H9 (cell line): ENCODE measurements at regions not wholly inside any gene's neighbourhood (a gene's known extent, or its start where the extent isn't known, plus 50 kb on each side); places are given as distances from the start of the nearest gene placed in this dataset.

Source experiments
- DNase-seq: peaks from one replicate; pipeline ENCODE4 v3.0.0-alpha.2; 2017
- H2AFZ ChIP-seq: one replicate; pipeline ENCODE4 v1.6.1; 2013; ENCODE audit warnings: mild to moderate bottlenecking, low read length, control low read depth, moderate library complexity
- H2AK5ac ChIP-seq: 2 replicates; pipeline ENCODE4 v1.6.1; 2013; ENCODE audit warnings: low read length, control low read depth, mixed read lengths; ENCODE audit not compliant: insufficient read length
- H2BK120ac ChIP-seq: one replicate; pipeline ENCODE4 v1.6.1; 2013; ENCODE audit warnings: low read depth, mild to moderate bottlenecking, low read length, control low read depth, inconsistent platforms; ENCODE audit not compliant: poor library complexity, severe bottlenecking
- H2BK12ac ChIP-seq: 2 replicates; pipeline ENCODE4 v1.6.1; 2013; ENCODE audit warnings: low read length, control low read depth, mixed read lengths, low read depth; ENCODE audit not compliant: insufficient read length
- H2BK15ac ChIP-seq: 2 replicates; pipeline ENCODE4 v1.6.1; 2013; ENCODE audit warnings: low read depth, low read length, control low read depth
- H2BK20ac ChIP-seq: one replicate; pipeline ENCODE4 v1.6.1; 2013; ENCODE audit warnings: low read depth, mild to moderate bottlenecking, low read length, control low read depth, inconsistent platforms; ENCODE audit not compliant: poor library complexity, severe bottlenecking
- H2BK5ac ChIP-seq: 2 replicates; pipeline ENCODE4 v1.6.1; 2013; ENCODE audit warnings: low read length, control low read depth, mixed read lengths; ENCODE audit not compliant: insufficient read length
- H3K14ac ChIP-seq: 2 replicates; pipeline ENCODE4 v1.6.1; 2013; ENCODE audit warnings: low read length, control low read depth; ENCODE audit not compliant: insufficient read depth
- H3K18ac ChIP-seq: 2 replicates; pipeline ENCODE4 v1.6.1; 2013; ENCODE audit warnings: low read depth, mild to moderate bottlenecking, mixed read lengths, low read length, control low read depth; ENCODE audit not compliant: insufficient read length
- H3K23ac ChIP-seq: 2 replicates; pipeline ENCODE4 v1.6.1; 2013; ENCODE audit warnings: low read length, control low read depth, mixed read lengths, low read depth; ENCODE audit not compliant: insufficient read length
- H3K23me2 ChIP-seq: 2 replicates; pipeline ENCODE4 v1.6.1; 2013; ENCODE audit warnings: low read depth, mild to moderate bottlenecking, mixed read lengths, low read length, control low read depth; ENCODE audit not compliant: insufficient read length, poor library complexity, severe bottlenecking
- H3K27ac ChIP-seq: 2 replicates; pipeline ENCODE4 v1.5.1; 2013; ENCODE audit warnings: low read length, control low read depth, mixed read lengths, low read depth; ENCODE audit not compliant: insufficient read length
- H3K27me3 ChIP-seq: 2 replicates; pipeline ENCODE4 v1.6.1; 2013; ENCODE audit warnings: low read length, control low read depth, inconsistent platforms; ENCODE audit not compliant: insufficient read depth
- H3K4ac ChIP-seq: 2 replicates; pipeline ENCODE4 v1.6.1; 2013; ENCODE audit warnings: low read depth, mild to moderate bottlenecking, control low read depth, inconsistent platforms, low read length, moderate library complexity
- H3K4me1 ChIP-seq: 2 replicates; pipeline ENCODE4 v1.6.1; 2013; ENCODE audit warnings: low read length, control low read depth, inconsistent platforms; ENCODE audit not compliant: insufficient read depth
- H3K4me2 ChIP-seq: 2 replicates; pipeline ENCODE4 v1.6.1; 2013; ENCODE audit warnings: low read length, control low read depth, mixed read lengths; ENCODE audit not compliant: insufficient read length, insufficient read depth
- H3K56ac ChIP-seq: 2 replicates; pipeline ENCODE4 v1.6.1; 2013; ENCODE audit warnings: low read depth, mild to moderate bottlenecking, mixed read lengths, low read length, control low read depth; ENCODE audit not compliant: insufficient read length
- H3K79me1 ChIP-seq: 2 replicates; pipeline ENCODE4 v1.6.1; 2013; ENCODE audit warnings: low read depth, mild to moderate bottlenecking, moderate library complexity, low read length, control low read depth, inconsistent platforms; ENCODE audit not compliant: insufficient read depth, poor library complexity, severe bottlenecking
- H3K79me2 ChIP-seq: 2 replicates; pipeline ENCODE4 v1.6.1; 2013; ENCODE audit warnings: low read length, control low read depth, inconsistent platforms; ENCODE audit not compliant: insufficient read depth
- H3K9ac ChIP-seq: 2 replicates; pipeline ENCODE4 v1.6.1; 2013; ENCODE audit warnings: low read length, control low read depth, mixed read lengths; ENCODE audit not compliant: insufficient read length; ENCODE audit errors: extremely low read depth
- H3K9me3 ChIP-seq: one replicate; pipeline ENCODE4 v1.6.1; 2013; ENCODE audit warnings: low read depth, low read length, inconsistent platforms; ENCODE audit not compliant: control insufficient read depth
- H3T11ph ChIP-seq: one replicate; pipeline ENCODE4 v1.6.1; 2013; ENCODE audit warnings: mild to moderate bottlenecking, low read length, control low read depth, inconsistent platforms
- H4K20me1 ChIP-seq: one replicate; pipeline ENCODE4 v1.6.1; 2013; ENCODE audit not compliant: control insufficient read depth, insufficient read length, insufficient read depth
- H4K5ac ChIP-seq: 2 replicates; pipeline ENCODE4 v1.6.1; 2013; ENCODE audit warnings: low read depth, mild to moderate bottlenecking, mixed read lengths, low read length, control low read depth; ENCODE audit not compliant: insufficient read length
- H4K8ac ChIP-seq: replicated peaks from 2 replicates; pipeline ENCODE4 v1.6.1; 2013; ENCODE audit warnings: low read length, control low read depth, mixed read lengths, low read depth; ENCODE audit not compliant: insufficient read length
- H4K91ac ChIP-seq: 2 replicates; pipeline ENCODE4 v1.6.1; 2013; ENCODE audit warnings: low read depth, mild to moderate bottlenecking, moderate library complexity, mixed read lengths, low read length, control low read depth; ENCODE audit not compliant: insufficient read length
- H3K27ac Mint-ChIP-seq, 3 experiments: 2 replicates in 2 of 3; 3 replicates in 1 of 3; pipeline ENCODE4 v1.8.0; 2020 to 2021; ENCODE audit warnings: mixed read lengths in 3 of 3, mild to moderate bottlenecking in 1 of 3, moderate library complexity in 1 of 3
- H3K27me3 Mint-ChIP-seq: 2 replicates; pipeline ENCODE4 v1.8.0; 2021; ENCODE audit warnings: low read depth, mild to moderate bottlenecking, moderate library complexity, mixed read lengths
- H3K36me3 Mint-ChIP-seq, 3 experiments: 2 replicates in 2 of 3; 3 replicates in 1 of 3; pipeline ENCODE4 v1.8.0; 2020 to 2021; ENCODE audit warnings: low read depth in 3 of 3, mixed read lengths in 3 of 3; ENCODE audit not compliant: insufficient read depth in 1 of 3
- H3K4me1 Mint-ChIP-seq, 2 experiments: 2 replicates each; pipeline ENCODE4 v1.8.0; 2020; ENCODE audit warnings: mixed read lengths in 2 of 2
- H3K4me3 Mint-ChIP-seq, 2 experiments: 2 replicates in 1 of 2; 3 replicates in 1 of 2; pipeline ENCODE4 v1.8.0; 2020 to 2021; ENCODE audit warnings: mild to moderate bottlenecking in 2 of 2, mixed read lengths in 2 of 2, moderate library complexity in 1 of 2
- H3K9me3 Mint-ChIP-seq, 2 experiments: 2 replicates in 1 of 2; 3 replicates in 1 of 2; pipeline ENCODE4 v1.8.0; 2020; ENCODE audit warnings: mild to moderate bottlenecking in 2 of 2, mixed read lengths in 2 of 2, moderate library complexity in 1 of 2
- WGBS: extraction: QIAGEN DNeasy Blood & Tissue Kit; methylation state at CpG from one replicate; pipeline ENCODE4 v1.1.7; 2013; ENCODE audit warnings: missing lambda C conversion rate, low lambda C conversion rate, mixed read lengths; ENCODE audit not compliant: insufficient read length; ENCODE audit errors: extremely low coverage; 5-methylcytosine and 5-hydroxymethylcytosine counted together
- TF ChIP-seq, protein P1 (sequence below): fragments of 200-600 bp; sonication (generic); conservative IDR thresholded peaks from 3 replicates; pipeline ENCODE4 v1.8.0; 2021; ENCODE audit warnings: antibody characterized with exemption, mild to moderate bottlenecking

DNA sequence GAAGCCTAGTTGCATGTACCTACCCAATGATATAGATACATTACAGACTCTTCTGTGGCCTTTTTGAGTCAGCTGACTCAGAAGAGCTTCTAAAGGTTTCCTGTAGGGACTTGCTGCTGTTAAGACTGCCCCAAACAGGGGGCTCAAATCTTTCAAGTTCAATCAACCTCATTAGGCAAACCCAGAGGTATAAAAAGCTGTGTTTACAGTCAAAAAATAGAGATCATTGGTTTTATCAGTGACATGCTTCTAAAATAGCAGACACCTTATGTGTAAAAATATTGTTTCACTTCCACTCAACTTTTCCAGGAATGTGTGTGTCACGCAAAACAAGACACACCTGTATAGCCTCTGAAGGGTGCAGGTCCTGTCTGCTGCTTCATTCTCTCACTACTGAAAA is 624.3 kb upstream of the FANCL start:
- H3K4me3 Mint-ChIP-seq = no peak overlapping the region
- Histone ChIP-seq H3K4me2 (no peak overlapping the region), H2BK15ac (no peak overlapping the region), H3K79me2 (no peaks in the 10 kb centered on the region), H3K23ac (no peak overlapping the region), H3K79me1 (no peaks in the 10 kb centered on the region), H3K23me2 (no peaks in the 10 kb centered on the region), H3K4me1 (peaks cover 12% of the 10 kb centered on the region; the same call in 1 of the 2 replicates), H3K4ac (no peak overlapping the region), H3K14ac (no peak overlapping the region), H2BK20ac (no peak overlapping the region), H4K5ac (no peak overlapping the region), H2BK12ac (no peak overlapping the region), H2BK5ac (no peak overlapping the region), H3K27ac (no peak overlapping the region), H3K9me3 (no peaks in the 10 kb centered on the region), H2AK5ac (no peak overlapping the region), H3K9ac (no peak overlapping the region), H3K27me3 (no peaks in the 10 kb centered on the region), H2AFZ (no peak overlapping the region), H3K56ac (no peak overlapping the region), H2BK120ac (no peak overlapping the region), H4K91ac (no peak overlapping the region), H3K18ac (no peak overlapping the region), H4K8ac (no peak overlapping the region), H3T11ph (no peak overlapping the region), H4K20me1 (no peaks in the 10 kb centered on the region)
- no peaks in the 10 kb centered on the region for H3K36me3 Mint-ChIP-seq
- DNase-seq = no peak
- no CpG with 5 or more reads among the region's 1 CpG for WGBS
- no peaks in the 10 kb centered on the region for H3K9me3 Mint-ChIP-seq
- peaks cover 31 to 33% of the 10 kb centered on the region in 2 experiments for H3K4me1 Mint-ChIP-seq
- peaks cover 25% of the 10 kb centered on the region for H3K27me3 Mint-ChIP-seq
- TF ChIP-seq, protein P1, sequence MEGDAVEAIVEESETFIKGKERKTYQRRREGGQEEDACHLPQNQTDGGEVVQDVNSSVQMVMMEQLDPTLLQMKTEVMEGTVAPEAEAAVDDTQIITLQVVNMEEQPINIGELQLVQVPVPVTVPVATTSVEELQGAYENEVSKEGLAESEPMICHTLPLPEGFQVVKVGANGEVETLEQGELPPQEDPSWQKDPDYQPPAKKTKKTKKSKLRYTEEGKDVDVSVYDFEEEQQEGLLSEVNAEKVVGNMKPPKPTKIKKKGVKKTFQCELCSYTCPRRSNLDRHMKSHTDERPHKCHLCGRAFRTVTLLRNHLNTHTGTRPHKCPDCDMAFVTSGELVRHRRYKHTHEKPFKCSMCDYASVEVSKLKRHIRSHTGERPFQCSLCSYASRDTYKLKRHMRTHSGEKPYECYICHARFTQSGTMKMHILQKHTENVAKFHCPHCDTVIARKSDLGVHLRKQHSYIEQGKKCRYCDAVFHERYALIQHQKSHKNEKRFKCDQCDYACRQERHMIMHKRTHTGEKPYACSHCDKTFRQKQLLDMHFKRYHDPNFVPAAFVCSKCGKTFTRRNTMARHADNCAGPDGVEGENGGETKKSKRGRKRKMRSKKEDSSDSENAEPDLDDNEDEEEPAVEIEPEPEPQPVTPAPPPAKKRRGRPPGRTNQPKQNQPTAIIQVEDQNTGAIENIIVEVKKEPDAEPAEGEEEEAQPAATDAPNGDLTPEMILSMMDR = no peak
- H3K27ac Mint-ChIP-seq = no peak overlapping the region
